Kidney (tissue), 13 donors: ENCODE measurements at regions not wholly inside any gene's neighbourhood (a gene's known extent, or its start where the extent isn't known, plus 50 kb on each side); places are given as distances from the start of the nearest gene placed in this dataset.

Source experiments
- DNase-seq, 5 donors: peaks; one replicate each; pipeline ENCODE4 v3.0.0-alpha.2; 2013 to 2020
- FAIRE-seq: peaks from 2 replicates; lab custom pipeline; 2012; peaks lifted over from hg19 to GRCh38; lab: Jason Lieb, UNC
- H3K27ac ChIP-seq, 2 donors: one replicate each; pipeline ENCODE4 v1.7.0; 2013; ENCODE audit warnings: low read depth in 2 of 2, low read length in 2 of 2, inconsistent platforms in 1 of 2
- H3K27me3 ChIP-seq: one replicate; pipeline ENCODE4 v1.7.1; 2013; ENCODE audit warnings: low read length, inconsistent platforms; ENCODE audit not compliant: control insufficient read depth, insufficient read depth
- H3K36me3 ChIP-seq, 3 donors: one replicate each; pipeline versions ENCODE4 v1.7.0 to v1.7.1; 2013; ENCODE audit warnings: low read length in 3 of 3, control low read depth in 1 of 3, inconsistent platforms in 1 of 3; ENCODE audit not compliant: insufficient read depth in 3 of 3, control insufficient read depth in 2 of 3
- H3K4me1 ChIP-seq, 3 donors: one replicate each; pipeline versions ENCODE4 v1.7.0 to v1.7.1; 2013; ENCODE audit warnings: low read length in 3 of 3, inconsistent platforms in 1 of 3, low read depth in 1 of 3; ENCODE audit not compliant: control insufficient read depth in 2 of 3, insufficient read depth in 2 of 3
- H3K4me3 ChIP-seq, 3 donors: one replicate each; pipeline versions ENCODE4 v1.7.0 to v1.8.1; 2013; ENCODE audit warnings: low read length in 3 of 3, control low read depth in 1 of 3, inconsistent platforms in 1 of 3
- H3K9ac ChIP-seq, 3 donors: one replicate each; pipeline versions ENCODE4 v1.7.0 to v1.7.1; 2013; ENCODE audit warnings: low read length in 3 of 3, control low read depth in 1 of 3, inconsistent platforms in 1 of 3
- H3K9me3 ChIP-seq, 3 donors: one replicate each; pipeline versions ENCODE4 v1.7.0 to v1.7.1; 2013; ENCODE audit warnings: low read length in 3 of 3, control low read depth in 1 of 3, inconsistent platforms in 1 of 3; ENCODE audit not compliant: control insufficient read depth in 2 of 3, insufficient read depth in 1 of 3
- intact Hi-C: fragments of 100-400 bp; cut with DNase I; formaldehyde crosslinking; loops from one replicate; pipeline ENCODE4 v1.11.1; 2022
- TF ChIP-seq, protein P1 (sequence below): IDR thresholded peaks from 3 replicates; pipeline ENCODE4 v1.5.1; 2012; ENCODE audit warnings: mild to moderate bottlenecking, moderate library complexity, borderline replicate concordance; ENCODE audit not compliant: insufficient read depth; ENCODE audit errors: extremely low read depth
- donor health status: control.
- donor health status: control.
- donor health status: control.
- donor health status: control.
- donor health status: control.
- donor health status: DM: yes; HTN: yes; CAD: no.
- donor health status: Normal renal cell carcinoma (clear cell type).

DNA sequence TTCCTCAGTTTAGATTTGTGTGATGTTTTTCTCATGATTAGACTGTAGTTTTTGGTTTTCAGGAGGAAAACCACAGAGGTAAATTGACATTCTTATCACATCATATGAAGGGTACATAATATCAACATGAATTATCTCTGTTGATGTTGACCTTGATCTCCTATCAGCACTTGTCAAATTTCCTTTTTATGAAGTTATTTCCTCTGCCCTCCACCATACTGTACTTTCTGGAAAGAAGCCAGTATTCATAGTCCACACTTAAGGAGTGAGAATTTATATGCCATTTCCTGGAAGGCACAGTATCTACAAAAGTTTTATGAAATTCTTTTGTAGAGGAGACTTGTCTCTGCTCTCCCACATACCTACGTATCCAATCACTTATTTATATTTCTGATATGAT lies 807.2 kb upstream of the MBL2 start:
- intact Hi-C loops = no loop called here
- no peak overlapping the region for H3K27ac ChIP-seq
- no peaks in the 10 kb centered on the region for H3K9me3 ChIP-seq
- TF ChIP-seq, protein P1, sequence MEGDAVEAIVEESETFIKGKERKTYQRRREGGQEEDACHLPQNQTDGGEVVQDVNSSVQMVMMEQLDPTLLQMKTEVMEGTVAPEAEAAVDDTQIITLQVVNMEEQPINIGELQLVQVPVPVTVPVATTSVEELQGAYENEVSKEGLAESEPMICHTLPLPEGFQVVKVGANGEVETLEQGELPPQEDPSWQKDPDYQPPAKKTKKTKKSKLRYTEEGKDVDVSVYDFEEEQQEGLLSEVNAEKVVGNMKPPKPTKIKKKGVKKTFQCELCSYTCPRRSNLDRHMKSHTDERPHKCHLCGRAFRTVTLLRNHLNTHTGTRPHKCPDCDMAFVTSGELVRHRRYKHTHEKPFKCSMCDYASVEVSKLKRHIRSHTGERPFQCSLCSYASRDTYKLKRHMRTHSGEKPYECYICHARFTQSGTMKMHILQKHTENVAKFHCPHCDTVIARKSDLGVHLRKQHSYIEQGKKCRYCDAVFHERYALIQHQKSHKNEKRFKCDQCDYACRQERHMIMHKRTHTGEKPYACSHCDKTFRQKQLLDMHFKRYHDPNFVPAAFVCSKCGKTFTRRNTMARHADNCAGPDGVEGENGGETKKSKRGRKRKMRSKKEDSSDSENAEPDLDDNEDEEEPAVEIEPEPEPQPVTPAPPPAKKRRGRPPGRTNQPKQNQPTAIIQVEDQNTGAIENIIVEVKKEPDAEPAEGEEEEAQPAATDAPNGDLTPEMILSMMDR = no peak
- DNase-seq (no peak), FAIRE-seq (no peak)
- no peaks in the 10 kb centered on the region for H3K4me1 ChIP-seq
- no peaks in the 10 kb centered on the region for H3K36me3 ChIP-seq
- H3K9ac ChIP-seq = no peak overlapping the region
- no peaks in the 10 kb centered on the region for H3K27me3 ChIP-seq
- no peak overlapping the region for H3K4me3 ChIP-seq

DNA sequence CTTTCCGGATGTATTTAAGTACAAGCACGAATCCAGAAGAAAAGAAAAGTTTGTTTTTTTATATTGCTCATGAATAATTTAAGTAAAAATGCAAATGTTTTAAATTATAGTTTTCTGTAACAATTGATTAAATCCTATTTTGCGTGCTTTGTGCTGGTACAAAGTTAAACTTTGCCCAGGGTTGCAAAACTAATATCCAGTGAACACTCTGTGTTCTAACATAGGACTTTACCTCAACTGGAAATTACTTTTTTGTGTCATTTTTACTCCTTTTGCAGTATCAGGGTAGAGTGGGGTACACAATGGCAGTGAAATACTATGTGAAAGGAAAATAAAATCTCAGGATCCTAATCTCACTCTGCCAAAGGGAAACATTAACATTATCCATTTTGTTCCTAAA lies 801.4 kb upstream of the MBL2 start:
- intact Hi-C loops = no loop called here
- FAIRE-seq (no peak), DNase-seq (no peak)
- TF ChIP-seq, protein P1 = no peak
- Histone ChIP-seq H3K36me3 (no peaks in the 10 kb centered on the region), H3K4me3 (no peak overlapping the region), H3K27ac (no peak overlapping the region), H3K9ac (no peak overlapping the region), H3K4me1 (no peaks in the 10 kb centered on the region), H3K27me3 (no peaks in the 10 kb centered on the region), H3K9me3 (no peaks in the 10 kb centered on the region)

GRCh38 chr10:53573498-53573897 lies 800.9 kb upstream of the MBL2 start:
- H3K27ac ChIP-seq = no peak overlapping the region
- H3K36me3 ChIP-seq = no peaks in the 10 kb centered on the region
- FAIRE-seq = no peak
- no peaks in the 10 kb centered on the region for H3K4me1 ChIP-seq
- no peak overlapping the region for H3K4me3 ChIP-seq
- DNase-seq = no peak
- H3K27me3 ChIP-seq = no peaks in the 10 kb centered on the region
- TF ChIP-seq, protein P1 = no peak
- H3K9me3 ChIP-seq = no peaks in the 10 kb centered on the region
- intact Hi-C loops = no loop called here
- no peak overlapping the region for H3K9ac ChIP-seq

DNA sequence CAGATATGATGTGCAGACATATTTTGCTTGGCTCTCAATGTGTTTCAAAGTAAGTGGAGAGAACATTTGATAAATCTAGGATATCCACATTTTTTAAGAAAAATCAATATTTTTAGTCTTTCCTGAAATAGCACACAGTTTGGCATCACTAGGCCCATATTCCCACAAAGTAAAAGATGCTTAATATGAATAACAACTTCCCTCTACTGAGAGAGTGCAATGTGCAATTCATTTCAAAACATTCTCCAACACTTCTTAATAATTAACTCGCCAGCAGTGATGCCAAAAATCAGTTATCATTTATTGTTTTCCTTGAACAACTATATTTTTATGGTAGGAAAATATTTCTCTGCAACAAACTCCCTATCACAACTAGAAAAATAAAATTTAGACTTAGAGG lies 800.2 kb upstream of the MBL2 start:
- TF ChIP-seq, protein P1 = no peak
- no peak overlapping the region for H3K27ac ChIP-seq
- DNase-seq (no peak), FAIRE-seq (no peak)
- no peaks in the 10 kb centered on the region for H3K9me3 ChIP-seq
- no peaks in the 10 kb centered on the region for H3K27me3 ChIP-seq
- intact Hi-C loops = no loop called here
- H3K9ac ChIP-seq = no peak overlapping the region
- no peaks in the 10 kb centered on the region for H3K36me3 ChIP-seq
- no peak overlapping the region for H3K4me3 ChIP-seq
- H3K4me1 ChIP-seq = no peaks in the 10 kb centered on the region
